CD4-positive, alpha-beta T cell treated with Interleukin-6 at 100 ng/mL for 8 hours (primary cell): ENCODE measurements at regions not wholly inside any gene's neighbourhood (a gene's known extent, or its start where the extent isn't known, plus 50 kb on each side); places are given as distances from the start of the nearest gene placed in this dataset.
"Not testable (repeated sequence)": the region's sequence is repeated elsewhere in the genome, so short reads cannot be mapped to it uniquely, and the experiment has no call there.

Source experiments
- DNase-seq: peaks from one replicate; pipeline ENCODE4 v3.0.0-alpha.2; 2020; ENCODE audit warnings: mixed read lengths, low spot score

DNA sequence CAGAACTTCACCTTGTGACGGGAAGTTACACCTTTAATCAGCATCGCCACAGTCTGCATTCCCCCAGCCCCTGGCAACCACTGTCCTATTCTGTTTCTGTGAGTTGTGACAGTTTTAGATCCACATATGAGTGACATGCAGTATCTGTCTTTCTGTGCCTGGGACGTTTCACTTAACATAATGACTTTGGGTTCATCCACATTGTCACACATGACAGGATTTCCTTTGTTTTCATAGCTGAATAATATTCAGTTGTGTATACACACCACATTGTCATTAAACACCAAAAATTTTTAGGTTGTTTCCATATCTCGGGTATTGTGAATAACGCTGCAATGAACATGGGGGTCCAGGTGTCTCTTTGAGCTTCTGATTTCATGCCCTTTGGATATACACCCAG lies 62.6 kb upstream of the BDH1 start:
- not testable (repeated sequence) for DNase-seq

DNA sequence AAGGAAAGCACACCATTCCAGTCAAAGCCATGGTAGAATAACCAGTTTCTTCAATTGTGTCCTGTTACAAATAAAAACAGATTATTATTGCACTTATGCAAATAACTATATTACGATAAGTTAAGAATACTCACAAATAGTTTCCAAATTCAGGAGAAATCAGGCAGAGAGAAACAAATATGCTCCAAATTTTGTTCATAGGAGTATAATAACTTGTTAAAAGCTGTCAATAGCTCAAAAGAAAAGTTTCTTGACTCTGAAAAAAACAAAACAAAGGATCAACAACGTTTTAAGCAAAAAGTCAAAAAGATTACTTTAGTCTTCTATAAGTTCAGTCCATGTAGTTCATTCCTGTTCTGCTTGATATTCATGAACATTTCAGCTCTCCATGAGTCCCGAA lies 59.7 kb upstream of the BDH1 start:
- DNase-seq: no peak

DNA sequence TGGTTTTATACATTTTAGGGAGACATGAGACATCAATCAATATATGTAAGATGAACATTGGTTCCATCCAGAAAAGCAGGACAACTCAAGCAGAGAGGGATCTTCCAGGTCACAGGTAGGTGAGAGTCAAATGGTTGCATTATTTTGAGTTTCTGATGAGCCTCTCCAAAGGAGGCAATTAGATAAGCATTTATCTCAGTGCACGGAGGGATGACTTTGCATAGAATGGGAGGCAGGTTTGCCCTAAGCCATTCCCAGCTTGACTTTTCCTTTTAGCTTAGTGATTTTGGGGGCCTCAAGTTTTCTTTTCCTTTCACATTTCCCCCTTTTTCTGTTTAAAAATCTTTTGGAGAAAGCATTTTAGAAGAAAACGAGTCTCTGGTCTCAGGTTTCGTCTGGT lies 58.4 kb upstream of the BDH1 start:
- DNase-seq: not testable (repeated sequence)

DNA sequence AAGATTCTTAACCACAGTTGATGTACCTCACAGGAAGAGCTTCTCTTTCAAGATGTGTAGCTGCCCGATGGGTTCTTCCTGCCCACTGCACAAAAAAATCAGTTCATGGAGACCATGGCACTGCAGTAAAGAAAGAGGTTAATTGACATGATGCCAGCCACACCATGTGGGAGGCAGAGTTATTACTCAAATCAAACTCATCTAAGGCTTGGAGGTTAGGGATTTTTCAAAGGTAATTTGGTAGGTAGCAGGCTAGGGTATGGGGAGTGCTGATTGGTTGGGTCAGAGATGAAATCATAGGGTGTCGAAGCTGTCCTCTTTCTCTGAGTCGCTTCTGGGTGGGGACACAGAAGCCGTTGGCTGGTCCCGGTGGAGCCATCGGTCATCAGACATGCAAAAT lies 57.4 kb upstream of the BDH1 start:
- peak; percentile 59 for DNase-seq

DNA sequence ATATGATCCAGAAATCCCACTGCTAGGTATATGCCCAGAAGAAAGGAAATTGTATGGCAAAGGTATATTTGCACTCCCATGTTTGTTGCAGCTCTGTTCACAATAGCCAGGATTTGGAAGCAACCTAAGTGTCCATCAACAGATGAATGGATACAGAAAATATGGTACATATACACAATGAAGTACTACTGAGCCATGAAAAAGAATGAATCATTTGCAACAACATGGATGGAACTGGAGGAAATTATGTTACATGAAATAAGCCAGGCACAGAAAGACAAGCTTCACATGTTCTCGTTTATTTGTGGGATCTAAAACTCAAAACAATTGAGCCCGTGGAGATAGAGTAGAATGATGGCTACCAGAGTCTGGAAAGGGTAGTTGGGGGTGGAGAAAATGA lies 55.5 kb upstream of the BDH1 start:
- no peak for DNase-seq

DNA sequence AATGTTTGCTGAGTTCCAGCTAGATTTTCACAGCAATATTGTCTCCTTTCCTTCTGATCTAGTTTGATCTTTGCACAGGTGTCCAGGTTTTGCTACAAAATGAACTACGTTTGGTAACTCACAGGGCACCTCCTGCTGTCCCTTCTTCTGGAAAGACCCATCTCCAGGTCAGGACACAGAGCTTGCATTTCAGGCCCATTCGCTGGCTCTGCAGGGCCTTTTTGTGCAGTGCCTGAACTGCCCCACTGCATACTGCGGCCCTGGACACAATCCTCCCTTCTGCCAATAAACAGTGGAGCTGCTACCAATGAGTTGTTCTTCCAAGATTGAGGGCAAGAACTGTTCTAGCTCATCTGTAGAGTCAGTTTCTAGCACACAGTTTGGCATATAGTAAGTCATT lies 50.7 kb upstream of the BDH1 start:
- no peak for DNase-seq
